HG02981 (cell line): ENCODE measurements at regions not wholly inside any gene's neighbourhood (a gene's known extent, or its start where the extent isn't known, plus 50 kb on each side); places are given as distances from the start of the nearest gene placed in this dataset.
"Not testable (repeated sequence)": the region's sequence is repeated elsewhere in the genome, so short reads cannot be mapped to it uniquely, and the experiment has no call there.

Experiments
- ATAC-seq: cut with Tn5 transposase; IDR thresholded peaks from one replicate; pipeline ENCODE4 v1.9.1; 2021; ENCODE audit warnings: mild to moderate bottlenecking, moderate library complexity; ENCODE audit not compliant: unreplicated experiment

- ATAC-seq, result no peak
Observed at GRCh38 chr17:70320673-70321345, 151.5 kb downstream of the KCNJ2 start.

GRCh38 chr17:70321352-70321751 is 152.0 kb downstream of the KCNJ2 start:
- no peak for ATAC-seq

GRCh38 chr17:70323269-70323668 is 153.9 kb downstream of the KCNJ2 start:
- ATAC-seq, result no peak

- ATAC-seq, result no peak
Observed at GRCh38 chr17:70324031-70324430, 154.7 kb downstream of the KCNJ2 start.

GRCh38 chr17:70327279-70327678 is 157.9 kb downstream of the KCNJ2 start:
- ATAC-seq, result no peak

- no peak for ATAC-seq
Observed at GRCh38 chr17:70327723-70328122, 158.4 kb downstream of the KCNJ2 start.

- no peak for ATAC-seq
Observed at GRCh38 chr17:70329721-70330120, 160.4 kb downstream of the KCNJ2 start.

GRCh38 chr17:70331066-70331465 is 161.7 kb downstream of the KCNJ2 start:
- ATAC-seq, result not testable (repeated sequence)

- ATAC-seq, result no peak
Observed at GRCh38 chr17:70332356-70333210, 163.3 kb downstream of the KCNJ2 start.

- ATAC-seq, result no peak
Observed at GRCh38 chr17:70336411-70336810, 167.1 kb downstream of the KCNJ2 start.

- no peak for ATAC-seq
Observed at GRCh38 chr17:70338946-70339354, 169.6 kb downstream of the KCNJ2 start.

GRCh38 chr17:70343114-70343513 is 173.8 kb downstream of the KCNJ2 start:
- ATAC-seq, result no peak

- ATAC-seq, result no peak
Observed at GRCh38 chr17:70344386-70345060, 175.2 kb downstream of the KCNJ2 start.

- no peak for ATAC-seq
Observed at GRCh38 chr17:70345061-70345460, 175.7 kb downstream of the KCNJ2 start.

- no peak for ATAC-seq
Observed at GRCh38 chr17:70352834-70353233, 183.5 kb downstream of the KCNJ2 start.

GRCh38 chr17:70353408-70354092 is 184.2 kb downstream of the KCNJ2 start:
- peak; percentile 78 for ATAC-seq

- no peak for ATAC-seq
Observed at GRCh38 chr17:70355185-70355584, 185.9 kb downstream of the KCNJ2 start.

- ATAC-seq, result no peak
Observed at GRCh38 chr17:70357190-70357589, 187.9 kb downstream of the KCNJ2 start.

- peak; percentile 96 for ATAC-seq
Observed at GRCh38 chr17:70365091-70365583, 195.8 kb downstream of the KCNJ2 start.

- no peak for ATAC-seq
Observed at GRCh38 chr17:70366386-70366785, 197.1 kb downstream of the KCNJ2 start.

- ATAC-seq, result no peak
Observed at GRCh38 chr17:70368011-70368410, 198.7 kb downstream of the KCNJ2 start.
